IgD-negative memory B cell (primary cell): ENCODE measurements at regions not wholly inside any gene's neighbourhood (a gene's known extent, or its start where the extent isn't known, plus 50 kb on each side); places are given as distances from the start of the nearest gene placed in this dataset.
A peak's percentile ranks its signal among the peaks of the same experiment; 100 is the strongest.

Source experiments
- H3K27ac Mint-ChIP-seq, 3 donors: one replicate each; pipeline ENCODE4 v1.8.0; 2020 to 2022; ENCODE audit warnings: mild to moderate bottlenecking in 3 of 3, mixed read lengths in 3 of 3, moderate library complexity in 1 of 3
- H3K27me3 Mint-ChIP-seq: one replicate; pipeline ENCODE4 v1.8.0; 2021; ENCODE audit warnings: mixed read lengths
- H3K36me3 Mint-ChIP-seq: one replicate; pipeline ENCODE4 v1.8.0; 2020; ENCODE audit warnings: mild to moderate bottlenecking, mixed read lengths
- H3K4me1 Mint-ChIP-seq, 3 donors: one replicate each; pipeline ENCODE4 v1.8.0; 2020 to 2022; ENCODE audit warnings: mixed read lengths in 3 of 3, mild to moderate bottlenecking in 1 of 3
- H3K4me3 Mint-ChIP-seq, 4 donors: one replicate each; pipeline ENCODE4 v1.8.0; 2020 to 2022; ENCODE audit warnings: mild to moderate bottlenecking in 4 of 4, mixed read lengths in 4 of 4, moderate library complexity in 3 of 4
- H3K9me3 Mint-ChIP-seq, 3 donors: one replicate each; pipeline ENCODE4 v1.8.0; 2020 to 2021; ENCODE audit warnings: mixed read lengths in 3 of 3, mild to moderate bottlenecking in 1 of 3

DNA sequence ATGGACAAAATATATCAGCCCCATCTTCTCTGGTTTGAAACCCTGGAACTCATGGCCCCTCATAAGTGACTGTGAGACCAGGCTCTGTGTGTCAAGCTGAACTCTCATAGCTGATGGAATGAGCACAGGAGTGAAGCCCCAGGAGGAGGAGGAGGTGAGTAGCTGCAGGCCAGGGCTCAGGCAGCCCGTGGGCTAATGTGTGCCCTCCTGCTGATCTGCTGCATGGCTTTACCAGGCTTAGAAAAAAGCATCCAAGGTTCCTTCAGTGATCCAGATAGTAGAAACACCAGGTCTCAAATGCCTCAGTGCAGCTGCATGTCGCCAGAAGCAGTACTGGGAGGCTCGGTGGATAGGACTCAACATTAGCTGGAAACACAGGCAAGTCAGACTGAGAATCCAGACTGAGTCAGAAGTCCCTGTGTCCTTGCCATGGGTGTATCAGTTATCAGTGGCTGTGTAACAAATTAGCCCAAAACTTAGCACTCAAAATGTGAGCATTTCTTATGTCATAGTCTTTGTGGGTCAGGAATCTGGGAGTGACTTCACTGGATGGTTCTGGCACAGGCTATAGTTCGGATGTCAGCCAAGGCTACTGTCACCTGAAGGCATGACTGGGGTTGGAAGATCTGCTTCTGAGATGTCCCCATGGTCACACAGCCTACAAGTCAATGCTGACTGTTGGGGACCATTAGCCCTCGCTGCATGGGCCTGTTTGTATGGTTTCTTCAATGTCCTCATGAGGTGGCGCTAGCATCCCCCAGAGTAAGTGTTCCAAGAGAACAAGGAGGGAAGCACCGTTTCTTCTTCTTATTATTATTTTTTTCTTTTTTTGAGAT is 255.4 kb upstream of the IRF2BP2 start:
- H3K4me1 Mint-ChIP-seq = peaks cover 0 to 2% (median 0%) of the 10 kb centered on the region in 3 donors
- H3K27ac Mint-ChIP-seq = peak overlapping the region in 1 of 3 donors; percentile 71
- no peak overlapping the region for H3K4me3 Mint-ChIP-seq
- H3K27me3 Mint-ChIP-seq = no peaks in the 10 kb centered on the region
- H3K36me3 Mint-ChIP-seq = no peaks in the 10 kb centered on the region
- H3K9me3 Mint-ChIP-seq = peaks cover 0 to 3% (median 0%) of the 10 kb centered on the region in 3 donors

DNA sequence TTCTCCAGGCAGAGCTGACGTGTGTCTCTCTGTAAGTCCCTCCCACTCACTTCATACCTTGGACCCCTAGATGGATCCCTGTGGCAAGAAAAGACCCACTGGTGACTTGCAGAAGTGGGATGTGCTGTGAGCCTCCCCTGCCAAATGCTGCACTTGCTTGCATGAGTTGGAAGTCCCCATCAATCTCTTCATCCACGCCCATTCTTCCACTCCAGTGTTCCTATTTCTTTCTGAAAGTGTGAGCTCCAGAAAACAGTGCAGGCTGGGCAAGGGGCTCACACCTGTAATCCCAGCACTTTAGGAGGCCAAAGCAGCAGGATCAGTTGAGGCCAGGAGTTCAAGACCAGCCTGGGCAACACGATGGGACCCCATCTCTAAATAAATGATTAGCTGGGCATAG is 254.1 kb upstream of the IRF2BP2 start:
- no peaks in the 10 kb centered on the region for H3K27me3 Mint-ChIP-seq
- no peak overlapping the region for H3K4me3 Mint-ChIP-seq
- H3K9me3 Mint-ChIP-seq = peaks cover 0 to 3% (median 0%) of the 10 kb centered on the region in 3 donors
- no peaks in the 10 kb centered on the region for H3K36me3 Mint-ChIP-seq
- H3K27ac Mint-ChIP-seq = no peak overlapping the region
- peaks cover 0 to 2% (median 0%) of the 10 kb centered on the region in 3 donors for H3K4me1 Mint-ChIP-seq

DNA sequence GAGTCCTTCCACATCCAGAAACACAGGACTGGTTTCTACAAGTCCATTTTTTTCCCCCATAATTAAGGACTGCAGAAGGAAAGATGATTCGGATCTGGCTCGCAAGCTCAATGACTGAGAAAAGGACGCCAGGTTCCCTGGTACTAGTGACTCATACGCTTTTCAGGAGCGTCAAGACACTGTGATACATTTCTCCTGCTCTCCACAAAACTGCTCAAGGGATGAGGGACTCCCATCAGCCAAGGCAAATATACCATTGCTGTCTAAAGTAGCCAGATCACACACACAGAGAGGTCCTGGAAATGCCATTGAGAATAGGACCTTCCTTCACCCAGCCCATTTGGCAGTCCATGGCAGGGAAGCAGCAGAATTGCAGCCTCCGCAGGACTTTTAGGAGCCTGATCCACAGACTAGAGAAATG is 253.6 kb upstream of the IRF2BP2 start:
- peaks cover 0 to 3% (median 0%) of the 10 kb centered on the region in 3 donors for H3K9me3 Mint-ChIP-seq
- no peaks in the 10 kb centered on the region for H3K27me3 Mint-ChIP-seq
- H3K4me1 Mint-ChIP-seq = peaks cover 0 to 2% (median 0%) of the 10 kb centered on the region in 3 donors
- no peak overlapping the region for H3K4me3 Mint-ChIP-seq
- H3K36me3 Mint-ChIP-seq = no peaks in the 10 kb centered on the region
- no peak overlapping the region for H3K27ac Mint-ChIP-seq

DNA sequence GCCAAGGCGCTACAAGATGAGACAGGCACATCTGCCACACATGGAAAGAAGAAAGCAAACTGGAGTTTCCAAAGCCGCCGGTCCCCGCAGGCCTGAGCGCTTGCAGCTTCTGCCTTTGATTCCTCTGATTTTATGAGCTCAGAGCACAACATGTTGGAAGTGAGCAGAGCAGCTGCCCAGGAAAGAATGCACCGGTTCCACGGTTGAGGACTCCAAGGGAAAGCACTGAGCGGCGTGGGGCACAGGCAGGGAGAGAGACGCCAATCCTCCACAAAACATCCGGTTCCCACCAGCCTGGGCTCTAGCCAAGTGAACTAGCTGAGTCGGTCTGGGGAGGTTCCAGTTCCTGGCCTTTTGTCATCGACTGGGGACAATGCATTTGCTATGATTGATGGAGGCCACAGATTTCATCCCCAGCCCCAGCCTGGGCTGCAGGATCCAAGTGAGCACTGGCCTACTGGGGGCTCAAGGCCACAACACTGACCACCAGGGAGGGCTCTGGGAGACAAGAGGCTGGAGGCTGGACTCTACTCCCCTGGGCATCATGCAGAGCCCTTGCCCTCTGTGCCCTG is 253.1 kb upstream of the IRF2BP2 start:
- no peaks in the 10 kb centered on the region for H3K27me3 Mint-ChIP-seq
- H3K4me1 Mint-ChIP-seq = peaks cover 0 to 2% (median 0%) of the 10 kb centered on the region in 3 donors
- H3K4me3 Mint-ChIP-seq = no peak overlapping the region
- no peaks in the 10 kb centered on the region for H3K36me3 Mint-ChIP-seq
- H3K27ac Mint-ChIP-seq = peak overlapping the region in 1 of 3 donors; percentile 15
- peaks cover 0 to 3% (median 0%) of the 10 kb centered on the region in 3 donors for H3K9me3 Mint-ChIP-seq

DNA sequence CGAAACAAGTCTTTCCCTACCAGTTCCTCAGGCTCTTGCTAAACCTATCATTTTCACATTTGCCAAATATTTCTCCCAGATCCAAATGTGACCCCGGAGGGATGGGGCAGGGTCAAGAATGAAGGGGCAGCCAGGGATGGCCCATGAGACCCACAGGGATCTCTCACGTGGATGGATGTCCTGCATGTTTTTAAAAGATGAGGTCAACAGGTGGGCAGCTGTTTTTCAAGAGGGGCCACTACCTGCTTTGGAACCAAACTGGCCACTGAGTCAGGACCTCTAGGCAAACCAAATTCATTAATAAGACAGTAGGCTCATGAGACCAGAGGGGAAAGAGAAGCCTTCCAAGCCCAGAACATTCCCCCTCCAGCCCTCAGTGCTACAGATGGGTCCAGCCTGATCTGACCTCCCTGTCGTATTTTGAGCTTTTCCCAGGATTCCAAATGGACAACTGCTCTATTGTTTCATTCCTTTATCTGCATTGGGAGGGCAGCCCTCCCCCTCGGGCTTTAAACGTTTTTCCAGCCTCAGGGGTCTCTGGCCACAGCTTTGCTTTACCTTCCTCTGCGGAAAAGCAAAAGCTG is 252.5 kb upstream of the IRF2BP2 start:
- Mint-ChIP-seq H3K27me3 (no peaks in the 10 kb centered on the region), H3K4me3 (no peak overlapping the region), H3K4me1 (peaks cover 0 to 2% (median 0%) of the 10 kb centered on the region in 3 donors), H3K9me3 (peaks cover 0 to 3% (median 0%) of the 10 kb centered on the region in 3 donors), H3K36me3 (no peaks in the 10 kb centered on the region), H3K27ac (no peak overlapping the region)

DNA sequence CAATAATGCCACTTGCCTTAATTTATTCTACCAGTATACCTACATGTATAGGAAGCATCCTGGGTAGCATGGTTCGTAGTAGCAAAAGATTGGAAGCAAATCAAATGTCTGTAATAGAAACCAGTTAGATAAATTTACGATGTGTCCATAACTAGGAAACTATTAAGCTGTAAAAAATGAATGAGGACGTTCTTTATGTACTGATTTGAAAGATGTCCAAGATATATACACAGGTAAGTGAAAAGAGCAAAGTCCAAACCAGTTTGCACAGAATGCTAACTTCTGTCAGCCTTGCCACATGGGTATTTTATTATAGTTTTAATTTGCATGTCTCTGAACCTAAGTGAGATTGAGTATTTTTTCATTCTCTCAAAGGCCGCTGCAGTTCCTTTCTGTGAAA is 251.8 kb upstream of the IRF2BP2 start:
- Mint-ChIP-seq H3K36me3 (no peaks in the 10 kb centered on the region), H3K27me3 (no peaks in the 10 kb centered on the region), H3K4me1 (peaks cover 0 to 2% (median 0%) of the 10 kb centered on the region in 3 donors), H3K4me3 (no peak overlapping the region), H3K9me3 (peaks cover 0 to 3% (median 0%) of the 10 kb centered on the region in 3 donors), H3K27ac (no peak overlapping the region)

DNA sequence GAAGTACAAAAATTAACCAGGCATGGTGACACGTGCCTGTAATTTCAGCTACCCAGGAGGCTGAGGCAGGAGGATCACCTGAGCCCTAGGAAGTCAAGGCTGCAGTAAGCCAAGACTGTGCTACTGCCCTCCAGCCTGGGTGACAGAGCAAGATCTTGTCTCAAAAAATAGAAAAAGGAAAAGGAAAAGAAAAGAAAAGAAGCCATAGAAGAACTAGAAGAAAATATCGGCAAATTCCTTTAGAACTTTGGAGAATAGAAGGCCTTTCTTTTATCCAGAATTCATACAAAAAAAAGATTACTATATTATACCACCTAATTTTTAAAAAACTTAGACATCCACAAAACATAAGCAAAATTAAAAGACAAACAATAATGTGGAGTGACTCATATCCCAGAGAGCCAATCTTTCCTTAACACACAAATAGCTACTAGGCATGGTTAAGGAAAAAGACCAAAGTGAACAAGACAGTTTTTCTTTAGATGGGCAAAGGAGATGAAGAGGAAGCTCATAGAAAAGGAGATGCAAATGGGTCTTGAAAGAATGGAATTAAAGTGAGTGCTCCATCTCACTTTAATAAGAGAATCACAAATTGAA is 251.1 kb upstream of the IRF2BP2 start:
- H3K27me3 Mint-ChIP-seq = no peaks in the 10 kb centered on the region
- H3K9me3 Mint-ChIP-seq = peaks cover 0 to 3% (median 0%) of the 10 kb centered on the region in 3 donors
- no peaks in the 10 kb centered on the region for H3K36me3 Mint-ChIP-seq
- H3K4me1 Mint-ChIP-seq = peaks cover 0 to 2% (median 0%) of the 10 kb centered on the region in 3 donors
- H3K4me3 Mint-ChIP-seq = no peak overlapping the region
- no peak overlapping the region for H3K27ac Mint-ChIP-seq

DNA sequence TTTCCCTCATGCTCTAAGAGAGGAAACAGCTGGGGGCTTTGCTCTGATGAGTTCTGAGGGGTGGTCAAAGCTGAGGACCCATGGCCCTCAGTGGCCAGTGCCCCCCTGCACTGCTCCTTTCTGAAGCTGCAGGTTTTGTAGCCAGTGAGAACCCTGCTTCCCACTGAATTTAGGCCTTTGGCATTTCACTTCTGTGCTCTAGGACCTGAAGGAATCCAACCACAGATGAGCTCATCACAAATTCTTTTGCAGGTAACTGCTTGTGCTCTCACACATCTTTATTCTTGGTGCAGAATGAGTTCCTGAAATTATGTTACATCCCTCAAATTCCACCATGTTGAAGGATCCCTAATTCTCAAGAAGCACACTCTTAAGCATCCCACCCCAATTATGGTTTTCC is 248.7 kb upstream of the IRF2BP2 start:
- Mint-ChIP-seq H3K9me3 (peaks cover 0 to 3% (median 0%) of the 10 kb centered on the region in 3 donors), H3K27me3 (no peaks in the 10 kb centered on the region), H3K4me3 (no peak overlapping the region), H3K4me1 (peaks cover 0 to 3% (median 0%) of the 10 kb centered on the region in 3 donors), H3K36me3 (no peaks in the 10 kb centered on the region), H3K27ac (no peak overlapping the region)

DNA sequence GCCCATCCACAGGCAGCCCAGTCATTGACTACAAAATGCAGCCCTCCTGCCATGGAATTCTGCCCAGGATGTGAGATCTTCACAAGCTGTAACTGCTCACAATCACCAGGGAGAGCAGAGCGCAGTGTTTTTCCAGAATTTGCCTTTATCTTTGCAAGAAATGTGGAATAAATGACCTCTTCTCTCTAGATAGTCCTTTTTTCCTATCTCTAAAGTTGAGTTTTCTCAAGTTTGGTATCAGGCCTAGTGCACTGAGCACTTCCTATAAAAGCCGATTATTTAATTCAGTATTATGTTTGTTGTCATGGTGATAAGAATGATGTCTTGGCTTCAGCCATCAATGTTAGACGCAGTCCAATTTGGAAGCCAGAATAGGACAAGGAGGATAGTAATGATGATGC is 246.9 kb upstream of the IRF2BP2 start:
- peaks cover 0 to 3% (median 0%) of the 10 kb centered on the region in 3 donors for H3K9me3 Mint-ChIP-seq
- H3K27me3 Mint-ChIP-seq = no peaks in the 10 kb centered on the region
- no peak overlapping the region for H3K27ac Mint-ChIP-seq
- no peak overlapping the region for H3K4me3 Mint-ChIP-seq
- peaks cover 2 to 10% (median 9%) of the 10 kb centered on the region in 3 donors for H3K4me1 Mint-ChIP-seq
- no peaks in the 10 kb centered on the region for H3K36me3 Mint-ChIP-seq

DNA sequence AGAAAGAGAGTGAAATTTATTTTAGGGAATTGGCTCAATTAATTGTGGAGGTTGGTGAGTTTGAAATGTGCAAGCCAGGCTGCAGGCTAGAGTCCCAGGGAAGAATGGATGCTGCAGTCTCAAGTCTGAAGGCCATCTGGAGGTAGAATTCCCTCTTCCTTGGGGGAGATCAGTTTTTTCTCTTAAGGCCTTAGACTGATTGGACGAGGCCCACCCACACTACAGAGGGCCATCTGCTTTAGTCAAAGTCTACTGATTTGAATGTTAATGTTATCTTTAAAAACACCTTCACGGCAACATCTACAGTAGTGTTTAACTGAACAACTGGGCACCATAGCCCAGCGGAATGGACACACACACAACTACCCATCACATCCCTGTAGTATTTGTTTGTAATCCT is 245.9 kb upstream of the IRF2BP2 start:
- H3K27ac Mint-ChIP-seq = no peak overlapping the region
- no peaks in the 10 kb centered on the region for H3K36me3 Mint-ChIP-seq
- H3K4me1 Mint-ChIP-seq = peaks cover 3 to 13% (median 13%) of the 10 kb centered on the region in 3 donors
- H3K4me3 Mint-ChIP-seq = no peak overlapping the region
- H3K27me3 Mint-ChIP-seq = no peaks in the 10 kb centered on the region
- H3K9me3 Mint-ChIP-seq = peaks cover 0 to under 1% (median 0%) of the 10 kb centered on the region in 3 donors

DNA sequence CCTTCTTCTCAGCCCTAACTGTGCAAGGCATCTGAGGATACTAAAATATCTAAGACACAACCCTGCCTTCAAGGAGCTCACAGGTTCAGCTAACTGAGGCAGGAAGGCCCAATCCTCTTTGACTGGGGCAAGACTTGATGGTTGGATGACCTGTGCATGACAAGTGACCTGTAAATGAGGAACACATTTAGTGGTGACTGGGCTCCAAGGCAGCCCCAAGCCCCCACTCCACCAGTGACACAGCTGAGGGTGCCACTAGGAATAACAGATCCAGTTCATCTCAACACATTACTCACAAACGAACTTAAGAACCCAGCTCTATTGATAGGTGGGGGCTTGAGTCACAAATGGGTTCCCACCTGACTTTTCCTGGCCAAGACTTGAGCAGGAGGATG is 244.7 kb upstream of the IRF2BP2 start:
- Mint-ChIP-seq H3K9me3 (no peaks in the 10 kb centered on the region), H3K4me1 (peaks cover 3 to 18% (median 16%) of the 10 kb centered on the region in 3 donors), H3K27ac (no peak overlapping the region), H3K27me3 (no peaks in the 10 kb centered on the region), H3K36me3 (no peaks in the 10 kb centered on the region), H3K4me3 (no peak overlapping the region)

DNA sequence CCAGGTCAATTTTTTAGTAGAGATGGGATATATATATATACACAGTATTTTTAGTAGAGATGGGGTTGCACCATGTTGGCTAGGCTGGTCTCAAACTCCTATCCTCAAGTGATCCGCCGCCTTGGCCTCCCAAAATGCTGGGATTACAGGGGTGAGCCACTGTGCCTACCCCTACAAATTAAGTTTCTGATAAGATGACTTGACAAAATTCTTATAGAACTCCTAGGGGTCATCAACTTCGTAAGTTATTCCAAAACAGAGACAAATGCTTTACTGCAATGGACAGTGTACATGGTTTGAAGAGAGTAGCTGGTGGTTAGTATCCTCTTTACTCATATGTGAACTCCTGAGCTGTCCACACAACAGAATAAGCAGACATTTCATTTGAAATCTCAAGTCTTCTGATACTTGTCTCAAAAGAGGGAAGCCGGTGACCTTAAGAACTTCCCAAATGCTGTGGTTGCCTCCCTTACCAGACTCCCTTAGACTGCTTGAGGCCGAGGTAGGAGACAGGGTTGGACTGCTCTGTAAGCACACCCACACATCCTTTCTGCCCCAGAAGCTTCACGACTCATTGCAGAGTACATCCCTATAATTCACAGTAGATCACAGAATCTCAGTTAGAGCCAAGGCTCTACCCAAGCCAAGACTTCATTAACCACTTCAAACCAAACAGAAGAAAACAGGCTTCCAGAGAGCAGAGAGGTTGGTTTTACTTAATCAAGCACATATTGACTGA is 244.1 kb upstream of the IRF2BP2 start:
- peaks cover 8 to 20% (median 18%) of the 10 kb centered on the region in 3 donors for H3K4me1 Mint-ChIP-seq
- no peaks in the 10 kb centered on the region for H3K27me3 Mint-ChIP-seq
- H3K36me3 Mint-ChIP-seq = no peaks in the 10 kb centered on the region
- no peak overlapping the region for H3K4me3 Mint-ChIP-seq
- no peak overlapping the region for H3K27ac Mint-ChIP-seq
- H3K9me3 Mint-ChIP-seq = no peaks in the 10 kb centered on the region

DNA sequence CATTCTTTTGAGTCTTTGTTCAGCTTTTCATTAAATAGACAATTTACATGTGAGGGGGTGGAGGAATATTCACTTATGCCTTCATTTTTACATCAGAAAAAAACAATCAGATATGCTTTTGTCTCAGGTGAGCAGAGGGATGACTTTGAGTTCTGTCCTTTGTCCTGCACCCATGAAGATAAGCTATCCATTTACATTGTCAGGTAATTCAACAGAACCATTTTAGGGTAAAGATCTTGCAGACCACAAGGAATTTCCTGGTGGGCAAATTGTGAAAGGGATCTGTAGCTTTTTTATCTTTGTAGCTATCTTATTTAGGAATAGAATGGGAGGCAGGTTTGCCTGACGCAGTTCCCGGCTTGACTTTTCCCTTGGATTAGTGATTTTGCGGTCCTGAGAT is 242.7 kb upstream of the IRF2BP2 start:
- peaks cover 8 to 21% (median 18%) of the 10 kb centered on the region in 3 donors for H3K4me1 Mint-ChIP-seq
- no peak overlapping the region for H3K27ac Mint-ChIP-seq
- no peaks in the 10 kb centered on the region for H3K27me3 Mint-ChIP-seq
- no peak overlapping the region for H3K4me3 Mint-ChIP-seq
- H3K9me3 Mint-ChIP-seq = no peaks in the 10 kb centered on the region
- no peaks in the 10 kb centered on the region for H3K36me3 Mint-ChIP-seq
